GM12878 (cell line): ENCODE measurements at regions not wholly inside any gene's neighbourhood (a gene's known extent, or its start where the extent isn't known, plus 50 kb on each side); places are given as distances from the start of the nearest gene placed in this dataset.
A peak's percentile ranks its signal among the peaks of the same experiment; 100 is the strongest.

Source experiments
- ATAC-seq: fragments of 200-7000 bp; cut with Tn5 transposase; 3 replicates; pipeline ENCODE4 v1.9.1; 2020; ENCODE audit warnings: mild to moderate bottlenecking, moderate library complexity
- BruUV-seq: library from RNA; stranded (reverse); fragments of 400-500 nt; replicated peaks from 2 replicates; lab custom pipeline; 2021; lab: Mats Ljungman, UMichigan
- CTCF ChIA-PET: fragments of 300-600 bp; sonication (Branson Sonifier 250); formaldehyde crosslinking; extraction: SDS; loops from one replicate; lab custom pipeline; 2021; ENCODE audit warnings: inconsistent platforms; lab: Yijun Ruan, JAX
- POLR2A ChIA-PET: fragments of 350-600 bp; formaldehyde crosslinking; extraction: SDS; loops from one replicate; lab custom pipeline; 2021; ENCODE audit warnings: inconsistent platforms; lab: Charles Lee
- RAD21 ChIA-PET: fragments of 300-600 bp; sonication (Branson Sonifier 250); formaldehyde crosslinking; loops from one replicate; lab custom pipeline; 2023; ENCODE audit warnings: antibody characterized with exemption; ENCODE audit not compliant: unreplicated experiment; lab: Charles Lee
- SMC1A ChIA-PET: fragments of 300-600 bp; sonication (Branson Sonifier 250); formaldehyde crosslinking; loops from one replicate; lab custom pipeline; 2023; ENCODE audit not compliant: unreplicated experiment, uncharacterized antibody; lab: Charles Lee
- DNase-seq: peaks from one replicate; pipeline ENCODE4 v3.0.0-alpha.2; 2011; ENCODE audit warnings: low read depth, low spot score
- FAIRE-seq: peaks from 3 replicates; lab custom pipeline; 2011; peaks lifted over from hg19 to GRCh38; lab: Jason Lieb, UNC
- H2AFZ ChIP-seq: 2 replicates; pipeline ENCODE4 v1.6.0; 2011; ENCODE audit warnings: low read depth, low read length, control low read depth; ENCODE audit not compliant: control insufficient read depth
- H3K27ac ChIP-seq: 2 replicates; pipeline ENCODE4 v1.5.1; 2011; ENCODE audit warnings: control low read depth; ENCODE audit not compliant: control insufficient read depth, insufficient read depth
- H3K27me3 ChIP-seq, 2 experiments: replicated peaks in 1 of 2; 2 replicates each; pipeline versions ENCODE4 v1.6.0 to v1.6.1; 2011; ENCODE audit warnings: low read length in 1 of 2; ENCODE audit not compliant: control insufficient read depth in 2 of 2, insufficient read depth in 2 of 2
- H3K36me3 ChIP-seq, 2 experiments: 2 replicates each; pipeline ENCODE4 v1.5.1; 2011; ENCODE audit warnings: low read length in 1 of 2; ENCODE audit not compliant: control insufficient read depth in 2 of 2, insufficient read depth in 2 of 2
- H3K4me1 ChIP-seq: 2 replicates; pipeline ENCODE4 v1.6.1; 2011; ENCODE audit warnings: mild to moderate bottlenecking, low read length, moderate library complexity, mixed read lengths; ENCODE audit not compliant: control insufficient read depth, insufficient read depth
- H3K4me2 ChIP-seq: 2 replicates; pipeline ENCODE4 v1.6.0; 2011; ENCODE audit warnings: control low read depth; ENCODE audit not compliant: control insufficient read depth, insufficient read depth
- H3K4me3 ChIP-seq: fragments of 200-600 bp; sonication (generic); 2 replicates; pipeline ENCODE4 v1.5.1; 2016
- H3K79me2 ChIP-seq: 2 replicates; pipeline ENCODE4 v1.6.0; 2011; ENCODE audit warnings: low read length; ENCODE audit not compliant: control insufficient read depth, insufficient read depth
- H3K9ac ChIP-seq: 2 replicates; pipeline ENCODE4 v1.8.0; 2011; ENCODE audit warnings: low read length, control low read depth, mixed read lengths; ENCODE audit not compliant: control insufficient read depth, insufficient read depth
- H3K9me3 ChIP-seq: replicated peaks from 3 replicates; pipeline ENCODE4 v1.5.1; 2011; ENCODE audit warnings: mild to moderate bottlenecking, low read length; ENCODE audit not compliant: control insufficient read depth, insufficient read depth
- H4K20me1 ChIP-seq: 2 replicates; pipeline ENCODE4 v1.6.0; 2011; ENCODE audit not compliant: control insufficient read depth, insufficient read depth
- BHLHE40 ChIP-seq, 2 experiments: fragments of 450-650 bp in 1 of 2; IDR thresholded peaks; 2 replicates each; pipeline ENCODE4 v1.6.1; 2011 to 2017; ENCODE audit warnings: low read depth in 2 of 2, borderline replicate concordance in 1 of 2, improper control_type of control experiment in 1 of 2, low read length in 1 of 2, mild to moderate bottlenecking in 1 of 2
- CHD1 ChIP-seq: IDR thresholded peaks from 2 replicates; pipeline ENCODE4 v1.6.1; 2012; ENCODE audit warnings: low read depth, low read length, improper control_type of control experiment
- EGR1 ChIP-seq, 2 experiments: IDR thresholded peaks; 1 replicate in 1 of 2; 2 replicates in 1 of 2; pipeline ENCODE4 v1.6.1; 2011 to 2012; ENCODE audit warnings: low read depth in 2 of 2, low read length in 2 of 2, borderline replicate concordance in 1 of 2, mild to moderate bottlenecking in 1 of 2, moderate library complexity in 1 of 2
- NR2C2 ChIP-seq: IDR thresholded peaks from 2 replicates; pipeline ENCODE4 v1.6.1; 2011; ENCODE audit warnings: borderline replicate concordance, low read depth; ENCODE audit not compliant: control insufficient read depth, insufficient read length
- RB1 ChIP-seq: fragments of 450-650 bp; formaldehyde crosslinking; IDR thresholded peaks from 2 replicates; pipeline ENCODE4 v1.6.1; 2017; ENCODE audit warnings: mild to moderate bottlenecking, borderline replicate concordance
- YY1 ChIP-seq: IDR thresholded peaks from 2 replicates; pipeline ENCODE4 v1.6.1; 2011; ENCODE audit warnings: low read depth, mild to moderate bottlenecking, low read length
- ZNF24 ChIP-seq: fragments of 450-650 bp; IDR thresholded peaks from 2 replicates; pipeline ENCODE4 v1.6.1; 2017; ENCODE audit warnings: antibody characterized with exemption, mild to moderate bottlenecking
- ZNF274 ChIP-seq: IDR thresholded peaks from one replicate; pipeline ENCODE4 v1.8.0; 2011; ENCODE audit not compliant: insufficient read length, insufficient read depth
- WGBS: methylation state at CpG from one replicate; pipeline ENCODE4 v1.1.6; 2016; ENCODE audit warnings: low lambda C conversion rate; ENCODE audit not compliant: insufficient replicate concordance, insufficient coverage; ENCODE audit errors: missing lambda C conversion rate; 5-methylcytosine and 5-hydroxymethylcytosine counted together
- in situ Hi-C: fragments of 300-500 bp; cut with MboI; formaldehyde crosslinking; loops from 9 replicates; pipeline ENCODE4 v1.14.3; 2018; ENCODE audit warnings: mixed read lengths
- intact Hi-C: fragments of 100-400 bp; cut with micrococcal nuclease; formaldehyde crosslinking; loops from one replicate; pipeline ENCODE4 v1.14.2; 2022; ENCODE audit not compliant: unreplicated experiment

DNA sequence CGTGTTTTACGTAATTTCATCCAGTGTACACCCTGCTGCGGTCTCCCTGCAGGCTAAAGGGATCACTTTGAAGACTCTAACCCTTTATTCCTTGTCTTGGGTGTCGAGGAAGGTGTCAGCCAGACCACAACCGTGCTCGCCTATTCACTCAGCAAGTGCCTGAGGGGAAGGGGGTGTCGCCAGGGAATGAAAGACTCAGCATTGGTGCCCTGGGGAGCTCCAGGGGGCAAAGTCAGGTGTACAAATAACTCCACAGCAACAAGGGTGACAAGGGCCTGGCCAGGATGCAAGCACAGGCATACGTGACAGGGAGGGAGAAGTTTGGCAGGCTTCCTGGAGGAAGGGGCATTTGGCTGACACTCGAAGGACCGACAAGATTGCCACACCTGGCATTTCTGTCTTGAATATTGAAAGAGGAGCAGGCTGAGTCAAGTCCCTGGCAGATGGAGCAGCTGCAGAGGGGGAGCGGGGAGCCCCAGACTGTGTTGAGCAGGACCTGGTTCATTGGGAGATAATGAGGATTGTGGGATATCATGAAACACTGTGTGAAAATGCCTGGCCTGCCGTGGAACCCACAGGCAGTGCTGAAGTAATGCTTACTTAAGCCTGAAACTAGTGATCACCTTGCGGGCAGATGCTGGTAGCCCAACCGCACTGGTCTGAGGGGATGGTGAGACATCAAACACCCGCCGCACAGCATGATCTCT, 93.9 kb downstream of the RHOB start:
- BruUV-seq, result no TSS peak
- DNase-seq, result no peak
- TF ChIP-seq CHD1 (no peak), RB1 (no peak), NR2C2 (no peak), YY1 (no peak), ZNF274 (no peak), EGR1 (IDR thresholded peaks at IDR 0.05; ENCODE audit: borderline replicate concordance in 1 of 2, low read depth in 2 of 2, low read length in 2 of 2) (no peak)
- TF ChIP-seq, all 136 proteins: peak for 0
- no peaks in the 10 kb centered on the region for H3K79me2 ChIP-seq
- H3K27me3 ChIP-seq, result no peaks in the 10 kb centered on the region; a peak in 2 of 4 replicates
- no peaks in the 10 kb centered on the region for H3K36me3 ChIP-seq
- no peak overlapping the region for H3K4me2 ChIP-seq
- CTCF ChIA-PET, result no interaction called here
- SMC1A ChIA-PET, result interaction anchor here (3.6 kb wide), 1 partner anchor 15 kb away, joined by 10 read pairs; no protein-coding TSS in a partner anchor
- no peak for FAIRE-seq
- in situ Hi-C loops, result no loop called here
- RAD21 ChIA-PET, result no interaction called here
- POLR2A ChIA-PET, result interaction anchor here (1.4 kb wide), 1 partner anchor 16 kb away, joined by 3 read pairs; no protein-coding TSS in a partner anchor
- no peaks in the 10 kb centered on the region for H3K4me1 ChIP-seq
- WGBS, result 62% methylated on average over 16 of the region's 16 CpGs
- ATAC-seq, result no peak
- no peaks in the 10 kb centered on the region for H4K20me1 ChIP-seq
- H3K4me3 ChIP-seq, result no peak overlapping the region
- no peaks in the 10 kb centered on the region for H3K9me3 ChIP-seq
- no peak overlapping the region for H3K9ac ChIP-seq
- intact Hi-C loops, result no loop called here
- no peak overlapping the region for H2AFZ ChIP-seq
- no peak overlapping the region for H3K27ac ChIP-seq

- H4K20me1 ChIP-seq, result no peaks in the 10 kb centered on the region
- ChIA-PET CTCF (no interaction called here), RAD21 (no interaction called here)
- H3K36me3 ChIP-seq, result no peaks in the 10 kb centered on the region
- in situ Hi-C loops, result no loop called here
- BruUV-seq, result no TSS peak
- no peak overlapping the region for H3K4me3 ChIP-seq
- no peak overlapping the region for H2AFZ ChIP-seq
- H3K4me2 ChIP-seq, result no peak overlapping the region
- ATAC-seq (no peak), DNase-seq (no peak)
- no peaks in the 10 kb centered on the region for H3K79me2 ChIP-seq
- intact Hi-C loops, result no loop called here
- H3K27ac ChIP-seq, result no peak overlapping the region
- no peak overlapping the region for H3K9ac ChIP-seq
- H3K27me3 ChIP-seq, result no peaks in the 10 kb centered on the region; a peak in 2 of 4 replicates
- H3K9me3 ChIP-seq, result no peaks in the 10 kb centered on the region; the same call in 2 of the 3 replicates
- TF ChIP-seq EGR1 (IDR thresholded peaks at IDR 0.05; ENCODE audit: borderline replicate concordance in 1 of 2, low read depth in 2 of 2, low read length in 2 of 2) (no peak), BHLHE40 (IDR thresholded peaks at IDR 0.05; ENCODE audit: borderline replicate concordance in 1 of 2, low read depth in 2 of 2, low read length in 1 of 2) (peak in 1 of 2 experiments; percentile 32; a peak in 1 of 4 replicates), ZNF24 (no peak)
- TF ChIP-seq, all 136 proteins: peak for 1
- no peak for FAIRE-seq
- H3K4me1 ChIP-seq, result no peaks in the 10 kb centered on the region
- POLR2A ChIA-PET, result no interaction called here
- 45% methylated on average over 7 of the region's 7 CpGs for WGBS
- SMC1A ChIA-PET, result interaction anchor here (3.6 kb wide), 1 partner anchor 16 kb away, joined by 10 read pairs; no protein-coding TSS in a partner anchor
Observed at GRCh38 chr2:20541294-20541640, 94.4 kb downstream of the RHOB start.
